ENCODE measurements at regions not wholly inside any gene's neighbourhood (a gene's known extent, or its start where the extent isn't known, plus 50 kb on each side); places are given as distances from the start of the nearest gene placed in this dataset.

- H2BK15ac ChIP-seq (ENCODE audit: low read depth, low read length): no peak overlapping the region
- H4K20me1 ChIP-seq (ENCODE audit: insufficient read depth, low read length): no peaks in the 10 kb centered on the region
- DNase-seq (no peak), ATAC-seq (ENCODE audit: low read depth) (no peak)
- WGBS, 2 experiments (ENCODE audit: extremely low coverage in 2 of 2, insufficient read length in 1 of 2): 60% methylated on average over 2 of the region's 12 CpGs; no CpG with 5 or more reads in 1 of the 2 experiments
- no peak overlapping the region for H4K5ac ChIP-seq (ENCODE audit: low read depth, low read length)
- H3K4ac ChIP-seq (ENCODE audit: low read depth, low read length): no peak overlapping the region
- no peak overlapping the region for H3K9ac ChIP-seq (ENCODE audit: low read depth, low read length)
- H2AK5ac ChIP-seq (ENCODE audit: low read depth, low read length): no peak overlapping the region
- no peak overlapping the region for H2BK120ac ChIP-seq (ENCODE audit: low read depth, low read length)
- H2AK9ac ChIP-seq (replicated peaks; ENCODE audit: low read depth, low read length, poor library complexity): no peak overlapping the region
- H3K18ac ChIP-seq (ENCODE audit: low read depth, low read length): no peak overlapping the region
- no peak overlapping the region for H2BK5ac ChIP-seq (ENCODE audit: low read depth, low read length, poor library complexity, severe bottlenecking)
- H3K23ac ChIP-seq (ENCODE audit: low read depth, low read length): no peak overlapping the region
- no TSS peak for BruUV-seq (replicated peaks)
- in situ Hi-C loops (cut with MboI; ENCODE audit: low sequenced_read_pairs): no loop called here
- no peak overlapping the region for H3K4me2 ChIP-seq (ENCODE audit: low read depth, low read length)
- H4K91ac ChIP-seq (ENCODE audit: insufficient read depth, low read depth, low read length): no peak overlapping the region
- no peak overlapping the region for H2BK20ac ChIP-seq (ENCODE audit: low read depth, low read length)
- intact Hi-C loops (cut with micrococcal nuclease): no loop called here
- no peaks in the 10 kb centered on the region for H3K27me3 ChIP-seq (ENCODE audit: control insufficient read depth, insufficient read depth, low read length)
- no peak overlapping the region for H3K56ac ChIP-seq (ENCODE audit: extremely low read depth, insufficient read depth, low read length)
- no peaks in the 10 kb centered on the region for H3K36me3 ChIP-seq (ENCODE audit: control insufficient read depth, insufficient read depth, low read length)
- no peaks in the 10 kb centered on the region for H3K9me3 ChIP-seq (ENCODE audit: control insufficient read depth, insufficient read depth, low read length)
- TF ChIP-seq CEBPB (IDR thresholded peaks at IDR 0.05; ENCODE audit: low read depth, low read length) (no peak), RFX5 (IDR thresholded peaks at IDR 0.05; ENCODE audit: low read depth, low read length) (no peak), POLR2A (IDR thresholded peaks at IDR 0.05; ENCODE audit: low read depth, low read length) (no peak), RCOR1 (IDR thresholded peaks at IDR 0.05; ENCODE audit: insufficient replicate concordance, low read length) (no peak), MAFK (IDR thresholded peaks at IDR 0.05; ENCODE audit: low read depth, low read length) (no peak), FOS (IDR thresholded peaks at IDR 0.05; ENCODE audit: low read depth, low read length) (no peak)
- CTCF ChIA-PET: no interaction called here
- H4K8ac ChIP-seq (ENCODE audit: low read depth in 2 of 2, low read length in 2 of 2): no peak overlapping the region
- H3K27ac ChIP-seq (ENCODE audit: insufficient read depth, low read length): no peak overlapping the region
- H3K4me1 ChIP-seq (ENCODE audit: control insufficient read depth, insufficient read depth, low read length): no peaks in the 10 kb centered on the region
- H3K14ac ChIP-seq (replicated peaks; ENCODE audit: low read depth, low read length): no peak overlapping the region
- H3K4me3 ChIP-seq (ENCODE audit: insufficient read depth, low read depth, low read length): no peak overlapping the region
- dilution Hi-C loops (cut with HindIII; ENCODE audit: low sequenced_read_pairs, unreplicated experiment): no loop called here
- peak overlapping the region; percentile 48 for H2AFZ ChIP-seq (replicated peaks; ENCODE audit: low read length, poor library complexity)
- H3K9me1 ChIP-seq (ENCODE audit: insufficient read depth, low read length): no peaks in the 10 kb centered on the region
- no peaks in the 10 kb centered on the region for H3K79me1 ChIP-seq (ENCODE audit: low read depth in 1 of 2, low read length in 2 of 2)
- POLR2A ChIA-PET (ENCODE audit: unreplicated experiment): no interaction called here
Observed at GRCh38 chr12:22935090-22935489, 310.1 kb downstream of the ETNK1 start.
